NCI-H226 (cell line): ENCODE measurements at regions not wholly inside any gene's neighbourhood (a gene's known extent, or its start where the extent isn't known, plus 50 kb on each side); places are given as distances from the start of the nearest gene placed in this dataset.
A peak's percentile ranks its signal among the peaks of the same experiment; 100 is the strongest.

Experiments used
- DNase-seq: peaks from one replicate; pipeline ENCODE4 v3.0.0-alpha.2; 2015

- peak; percentile 94 for DNase-seq
Observed at GRCh38 chr3:41117398-41117870, 81.9 kb upstream of the CTNNB1 start.

- DNase-seq: no peak
Observed at GRCh38 chr3:41118461-41119390, 80.6 kb upstream of the CTNNB1 start.

- DNase-seq: no peak
Observed at GRCh38 chr3:41120460-41120859, 78.8 kb upstream of the CTNNB1 start.

- no peak for DNase-seq
Observed at GRCh38 chr3:41125258-41125657, 74.0 kb upstream of the CTNNB1 start.

GRCh38 chr3:41126472-41126871 lies 72.8 kb upstream of the CTNNB1 start:
- DNase-seq: no peak

- DNase-seq: no peak
Observed at GRCh38 chr3:41126961-41127360, 72.3 kb upstream of the CTNNB1 start.

- DNase-seq: no peak
Observed at GRCh38 chr3:41127414-41127813, 71.9 kb upstream of the CTNNB1 start.

- DNase-seq: no peak
Observed at GRCh38 chr3:41129731-41130130, 69.6 kb upstream of the CTNNB1 start.

GRCh38 chr3:41131224-41131623 lies 68.1 kb upstream of the CTNNB1 start:
- DNase-seq: peak; percentile 2

GRCh38 chr3:41137686-41138111 lies 61.6 kb upstream of the CTNNB1 start:
- DNase-seq: peak; percentile 36

GRCh38 chr3:41138146-41138545 lies 61.2 kb upstream of the CTNNB1 start:
- no peak for DNase-seq

- DNase-seq: no peak
Observed at GRCh38 chr3:41138601-41139000, 60.7 kb upstream of the CTNNB1 start.

- DNase-seq: no peak
Observed at GRCh38 chr3:41140242-41140641, 59.1 kb upstream of the CTNNB1 start.

- DNase-seq: no peak
Observed at GRCh38 chr3:41141433-41142167, 57.7 kb upstream of the CTNNB1 start.

GRCh38 chr3:41143421-41144031 lies 55.8 kb upstream of the CTNNB1 start:
- no peak for DNase-seq

GRCh38 chr3:41144631-41145030 lies 54.7 kb upstream of the CTNNB1 start:
- DNase-seq: no peak

- DNase-seq: no peak
Observed at GRCh38 chr3:41148478-41148877, 50.8 kb upstream of the CTNNB1 start.

GRCh38 chr3:41148901-41149300 lies 50.4 kb upstream of the CTNNB1 start:
- DNase-seq: no peak
